ENCODE measurements at regions not wholly inside any gene's neighbourhood (a gene's known extent, or its start where the extent isn't known, plus 50 kb on each side); places are given as distances from the start of the nearest gene placed in this dataset.

- TF ChIP-seq CTCF (conservative IDR thresholded peaks at IDR 0.05; ENCODE audit: low read depth, low read length) (no peak), SMC3 (IDR thresholded peaks at IDR 0.05; ENCODE audit: low read depth, low read length) (no peak), BHLHE40 (IDR thresholded peaks at IDR 0.05; ENCODE audit: low read depth, low read length) (no peak), RFX5 (IDR thresholded peaks at IDR 0.05; ENCODE audit: low read depth, low read length) (no peak), POLR2A (IDR thresholded peaks at IDR 0.05; ENCODE audit: low read depth, low read length) (no peak), CEBPB (IDR thresholded peaks at IDR 0.05; ENCODE audit: low read depth, low read length) (peak; percentile 81), ELK1 (IDR thresholded peaks at IDR 0.05; ENCODE audit: borderline replicate concordance, low read depth, low read length) (no peak)
Observed at GRCh38 chr10:36441557-36441956, 683.8 kb upstream of the ANKRD30A start.

All from IMR-90 (cell line).